Omental fat pad (tissue), 3 donors: ENCODE measurements at regions not wholly inside any gene's neighbourhood (a gene's known extent, or its start where the extent isn't known, plus 50 kb on each side); places are given as distances from the start of the nearest gene placed in this dataset.

Source experiments
- ATAC-seq: fragments of 150-250 bp; one replicate; pipeline ENCODE4 v1.9.1; 2016; ENCODE audit warnings: mild to moderate bottlenecking, moderate library complexity; ENCODE audit not compliant: low FRiP score
- DNase-seq: peaks from one replicate; pipeline ENCODE4 v3.0.0-alpha.2; 2019; ENCODE audit warnings: low spot score
- TF ChIP-seq, protein P1 (sequence below), 3 donors: fragments of 450-650 bp; IDR thresholded peaks; one replicate each; pipeline ENCODE4 v1.5.1; 2016 to 2017; ENCODE audit warnings: antibody characterized with exemption in 3 of 3, mild to moderate bottlenecking in 3 of 3, moderate library complexity in 2 of 3

DNA sequence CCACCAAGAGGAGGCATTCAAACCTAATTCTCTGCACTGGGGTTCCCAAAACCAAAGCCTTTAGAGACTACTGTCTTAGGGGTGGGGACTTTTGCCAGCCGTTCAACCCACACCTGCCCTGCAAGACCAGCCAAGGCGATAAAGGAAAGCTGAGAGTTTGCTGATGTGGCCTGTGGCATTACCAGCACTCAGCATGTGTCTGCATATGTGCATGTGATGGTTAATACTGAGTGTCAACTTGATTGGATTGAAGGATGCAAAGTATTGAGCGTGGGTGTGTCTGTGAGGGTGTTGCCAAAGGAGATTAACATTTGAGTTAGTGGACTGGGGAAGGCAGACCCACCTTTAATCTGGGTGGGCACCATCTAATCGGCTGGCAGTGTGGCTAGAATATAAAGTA lies 474.2 kb downstream of the MED10 start:
- no peak for DNase-seq
- ATAC-seq = no peak
- TF ChIP-seq, protein P1, sequence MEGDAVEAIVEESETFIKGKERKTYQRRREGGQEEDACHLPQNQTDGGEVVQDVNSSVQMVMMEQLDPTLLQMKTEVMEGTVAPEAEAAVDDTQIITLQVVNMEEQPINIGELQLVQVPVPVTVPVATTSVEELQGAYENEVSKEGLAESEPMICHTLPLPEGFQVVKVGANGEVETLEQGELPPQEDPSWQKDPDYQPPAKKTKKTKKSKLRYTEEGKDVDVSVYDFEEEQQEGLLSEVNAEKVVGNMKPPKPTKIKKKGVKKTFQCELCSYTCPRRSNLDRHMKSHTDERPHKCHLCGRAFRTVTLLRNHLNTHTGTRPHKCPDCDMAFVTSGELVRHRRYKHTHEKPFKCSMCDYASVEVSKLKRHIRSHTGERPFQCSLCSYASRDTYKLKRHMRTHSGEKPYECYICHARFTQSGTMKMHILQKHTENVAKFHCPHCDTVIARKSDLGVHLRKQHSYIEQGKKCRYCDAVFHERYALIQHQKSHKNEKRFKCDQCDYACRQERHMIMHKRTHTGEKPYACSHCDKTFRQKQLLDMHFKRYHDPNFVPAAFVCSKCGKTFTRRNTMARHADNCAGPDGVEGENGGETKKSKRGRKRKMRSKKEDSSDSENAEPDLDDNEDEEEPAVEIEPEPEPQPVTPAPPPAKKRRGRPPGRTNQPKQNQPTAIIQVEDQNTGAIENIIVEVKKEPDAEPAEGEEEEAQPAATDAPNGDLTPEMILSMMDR (IDR thresholded peaks at IDR 0.05) = no peak

DNA sequence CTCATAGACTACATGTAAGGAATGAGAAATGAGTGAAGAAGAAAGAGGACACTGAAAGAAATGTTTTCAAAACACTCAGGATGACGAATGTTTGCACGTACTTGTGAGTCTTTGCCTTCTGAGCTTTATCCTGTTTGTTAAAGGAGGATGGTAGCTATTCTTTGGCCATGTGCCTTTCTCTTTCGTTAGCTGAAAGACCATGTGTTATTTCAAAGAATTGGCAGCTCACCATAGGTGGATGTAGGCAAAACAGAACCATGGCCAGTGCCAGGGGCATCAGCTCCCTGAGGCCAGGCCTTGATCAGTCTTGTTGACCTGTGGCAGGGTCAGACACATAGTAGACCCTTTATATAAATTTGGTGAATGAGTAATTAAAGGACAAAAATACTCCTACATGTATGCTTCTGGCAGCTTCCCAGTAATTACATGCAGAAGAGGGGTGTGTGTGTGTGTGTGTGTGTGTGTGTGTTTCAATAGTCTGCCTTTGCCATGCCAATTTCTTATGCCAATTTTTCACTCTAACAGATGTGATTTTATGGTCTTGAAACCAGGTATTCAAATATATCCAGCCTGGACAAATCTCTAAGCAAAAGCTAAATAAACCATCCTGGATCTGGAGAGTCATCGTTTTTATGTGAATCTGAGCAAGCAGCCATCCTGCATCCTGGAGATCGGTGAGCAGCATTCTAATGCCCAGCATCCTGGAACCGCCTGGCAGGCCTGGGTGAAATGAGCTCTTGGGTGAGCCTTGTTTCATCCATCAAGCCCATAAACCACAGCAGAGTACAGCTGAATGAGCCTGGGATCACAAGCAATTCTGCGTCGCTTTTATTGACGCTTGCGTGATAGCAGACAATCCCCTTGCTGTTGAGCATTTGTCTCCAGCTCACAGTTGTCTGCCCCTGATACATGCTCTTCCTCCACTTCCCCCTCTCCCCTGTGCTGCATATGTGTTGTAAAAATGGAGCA lies 475.4 kb downstream of the MED10 start:
- DNase-seq = no peak
- TF ChIP-seq, protein P1 (IDR thresholded peaks at IDR 0.05) = no peak
- ATAC-seq = no peak

- ATAC-seq = no peak
- DNase-seq = no peak
- TF ChIP-seq, protein P1 (IDR thresholded peaks at IDR 0.05) = no peak
Measured at GRCh38 chr5:5900350-5900749, 477.9 kb downstream of the ICE1 start.

DNA sequence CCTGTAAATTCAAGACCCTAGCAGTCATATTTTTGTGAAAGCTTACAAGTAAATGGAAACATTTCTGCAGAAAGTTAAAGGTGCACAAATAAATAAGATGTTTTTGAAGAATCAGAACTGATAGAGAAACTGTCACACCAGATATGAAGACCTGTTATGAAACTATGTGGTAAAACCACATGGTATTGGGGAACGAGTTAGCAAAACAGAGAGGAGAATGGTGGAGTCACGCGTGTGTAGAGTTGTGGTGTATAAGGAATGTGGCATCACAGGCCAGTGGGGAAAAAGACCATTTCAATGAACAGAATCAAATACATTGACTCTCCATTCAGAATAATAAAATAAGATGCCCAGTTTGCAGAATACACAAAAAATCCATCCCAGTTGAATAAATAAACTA lies 477.2 kb downstream of the ICE1 start:
- TF ChIP-seq, protein P1 (IDR thresholded peaks at IDR 0.05) = no peak
- DNase-seq (no peak), ATAC-seq (no peak)

GRCh38 chr5:5888284-5888683 lies 465.8 kb downstream of the ICE1 start:
- ATAC-seq (no peak), DNase-seq (no peak)
- TF ChIP-seq, protein P1 (IDR thresholded peaks at IDR 0.05) = no peak

DNA sequence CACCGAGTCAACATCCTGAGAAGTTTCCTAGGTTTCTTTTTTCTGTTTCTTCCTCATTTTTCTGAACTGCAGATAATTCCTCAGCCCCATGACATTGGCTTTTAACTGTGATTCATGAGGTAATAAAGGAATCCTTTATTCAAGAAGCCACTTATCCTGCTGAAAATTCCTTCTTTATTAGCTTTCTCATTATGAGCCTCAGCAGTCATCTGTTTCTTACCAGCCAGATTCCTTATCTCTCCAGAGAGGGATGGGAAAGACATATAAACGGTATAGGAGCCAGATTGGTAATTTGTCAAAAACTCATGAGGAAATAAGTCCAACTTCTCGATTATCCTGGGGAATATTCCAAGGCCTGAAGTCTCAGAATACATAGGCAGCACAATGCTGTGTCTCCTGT lies 465.4 kb downstream of the ICE1 start:
- ATAC-seq (no peak), DNase-seq (no peak)
- TF ChIP-seq, protein P1 (IDR thresholded peaks at IDR 0.05) = no peak
